Vagina (tissue), 2 donors: ENCODE measurements at regions not wholly inside any gene's neighbourhood (a gene's known extent, or its start where the extent isn't known, plus 50 kb on each side); places are given as distances from the start of the nearest gene placed in this dataset.

Experiments
- DNase-seq, 2 donors: peaks; one replicate each; pipeline ENCODE4 v3.0.0-alpha.2; 2017; ENCODE audit errors: extremely low spot score in 2 of 2
- H3K27ac ChIP-seq: fragments of 200-600 bp; sonication (generic); one replicate; pipeline ENCODE4 v1.5.1; 2019
- H3K27me3 ChIP-seq: fragments of 200-600 bp; sonication (generic); one replicate; pipeline ENCODE4 v1.5.1; 2019
- H3K36me3 ChIP-seq, 2 donors: fragments of 200-600 bp; sonication (generic); one replicate each; pipeline ENCODE4 v1.5.1; 2017 to 2019
- H3K4me1 ChIP-seq: fragments of 200-600 bp; sonication (generic); one replicate; pipeline ENCODE4 v1.5.1; 2019
- H3K4me3 ChIP-seq, 2 donors: fragments of 200-600 bp; sonication (generic); 1 replicate in 1 of 2; 2 replicates in 1 of 2; pipeline ENCODE4 v1.5.1; 2016 to 2019
- H3K9me3 ChIP-seq: fragments of 200-600 bp; sonication (generic); one replicate; pipeline ENCODE4 v1.5.1; 2019
- POLR2A ChIP-seq, 2 donors: fragments of 450-650 bp; IDR thresholded peaks; one replicate each; pipeline ENCODE4 v1.6.1; 2017; ENCODE audit warnings: antibody characterized with exemption in 2 of 2, mild to moderate bottlenecking in 2 of 2, moderate library complexity in 2 of 2
- POLR2AphosphoS5 ChIP-seq, 2 donors: sonication (generic); formaldehyde crosslinking; IDR thresholded peaks; one replicate each; pipeline ENCODE4 v1.9.0; 2017; ENCODE audit warnings: antibody characterized with exemption in 2 of 2, mild to moderate bottlenecking in 2 of 2, low read depth in 1 of 2; ENCODE audit not compliant: insufficient read depth in 1 of 2
- intact Hi-C: fragments of 100-400 bp; cut with DNase I; formaldehyde crosslinking; loops from one replicate; pipeline ENCODE4 v1.15.1; 2023
- TF ChIP-seq, protein P1 (sequence below), 3 experiments: fragments of 450-650 bp in 2 of 3; fragments of 200-600 bp in 1 of 3; sonication (generic) in 1 of 3; IDR thresholded peaks; one replicate each; pipeline ENCODE4 v1.5.1; 2017 to 2019; ENCODE audit warnings: antibody characterized with exemption in 3 of 3, mild to moderate bottlenecking in 2 of 3, moderate library complexity in 2 of 3

DNA sequence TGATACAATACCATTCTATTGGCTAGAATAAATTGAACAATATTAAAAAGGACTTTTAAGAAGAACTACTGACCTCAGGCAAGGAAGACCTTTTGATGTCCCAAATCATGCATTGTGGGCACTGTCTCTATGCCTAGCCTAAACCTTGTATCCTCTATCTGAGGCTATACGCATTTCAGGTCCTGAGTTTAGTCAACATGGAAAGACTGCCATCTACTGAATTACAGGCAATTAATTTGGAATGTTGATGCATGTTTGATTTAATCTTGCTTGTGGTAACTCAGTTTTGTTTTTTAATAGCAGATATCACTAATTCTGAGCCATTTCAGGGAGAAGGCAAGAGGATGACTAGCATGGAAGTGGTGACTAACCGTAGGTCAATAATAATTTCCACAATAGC, 585.3 kb upstream of the CCNG1 start:
- H3K27me3 ChIP-seq: no peaks in the 10 kb centered on the region
- no peak overlapping the region for H3K4me3 ChIP-seq
- H3K27ac ChIP-seq: no peak overlapping the region
- H3K36me3 ChIP-seq: no peaks in the 10 kb centered on the region
- no peak for DNase-seq
- no peaks in the 10 kb centered on the region for H3K4me1 ChIP-seq
- H3K9me3 ChIP-seq: no peaks in the 10 kb centered on the region
- intact Hi-C loops: no loop called here
- TF ChIP-seq POLR2A (IDR thresholded peaks at IDR 0.05) (no peak), POLR2AphosphoS5 (IDR thresholded peaks at IDR 0.05; ENCODE audit: insufficient read depth in 1 of 2, low read depth in 1 of 2) (no peak)
- TF ChIP-seq, protein P1, sequence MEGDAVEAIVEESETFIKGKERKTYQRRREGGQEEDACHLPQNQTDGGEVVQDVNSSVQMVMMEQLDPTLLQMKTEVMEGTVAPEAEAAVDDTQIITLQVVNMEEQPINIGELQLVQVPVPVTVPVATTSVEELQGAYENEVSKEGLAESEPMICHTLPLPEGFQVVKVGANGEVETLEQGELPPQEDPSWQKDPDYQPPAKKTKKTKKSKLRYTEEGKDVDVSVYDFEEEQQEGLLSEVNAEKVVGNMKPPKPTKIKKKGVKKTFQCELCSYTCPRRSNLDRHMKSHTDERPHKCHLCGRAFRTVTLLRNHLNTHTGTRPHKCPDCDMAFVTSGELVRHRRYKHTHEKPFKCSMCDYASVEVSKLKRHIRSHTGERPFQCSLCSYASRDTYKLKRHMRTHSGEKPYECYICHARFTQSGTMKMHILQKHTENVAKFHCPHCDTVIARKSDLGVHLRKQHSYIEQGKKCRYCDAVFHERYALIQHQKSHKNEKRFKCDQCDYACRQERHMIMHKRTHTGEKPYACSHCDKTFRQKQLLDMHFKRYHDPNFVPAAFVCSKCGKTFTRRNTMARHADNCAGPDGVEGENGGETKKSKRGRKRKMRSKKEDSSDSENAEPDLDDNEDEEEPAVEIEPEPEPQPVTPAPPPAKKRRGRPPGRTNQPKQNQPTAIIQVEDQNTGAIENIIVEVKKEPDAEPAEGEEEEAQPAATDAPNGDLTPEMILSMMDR (IDR thresholded peaks at IDR 0.05): no peak

DNA sequence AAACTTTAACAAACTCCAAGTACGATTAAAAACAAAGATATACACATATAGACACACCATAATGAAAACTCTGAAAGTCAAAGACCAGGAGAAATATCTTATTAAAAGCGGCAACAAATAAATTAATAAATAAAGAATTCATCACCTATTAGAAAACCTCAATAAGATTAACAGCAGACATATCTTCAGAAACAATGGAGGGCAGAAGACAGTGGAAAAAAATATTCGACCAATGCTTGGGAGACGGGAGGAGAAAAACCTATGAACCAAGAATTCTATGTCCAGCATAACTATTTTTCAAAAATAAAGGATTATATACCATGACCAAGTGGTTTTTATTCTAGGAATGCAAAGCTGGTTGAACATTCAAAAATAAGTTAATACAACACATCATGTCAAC, 578.6 kb upstream of the CCNG1 start:
- Histone ChIP-seq H3K4me3 (no peak overlapping the region), H3K9me3 (no peaks in the 10 kb centered on the region), H3K4me1 (no peaks in the 10 kb centered on the region), H3K27ac (no peak overlapping the region), H3K36me3 (no peaks in the 10 kb centered on the region), H3K27me3 (no peaks in the 10 kb centered on the region)
- no peak for TF ChIP-seq POLR2A (IDR thresholded peaks at IDR 0.05)
- DNase-seq: no peak
- intact Hi-C loops: no loop called here

DNA sequence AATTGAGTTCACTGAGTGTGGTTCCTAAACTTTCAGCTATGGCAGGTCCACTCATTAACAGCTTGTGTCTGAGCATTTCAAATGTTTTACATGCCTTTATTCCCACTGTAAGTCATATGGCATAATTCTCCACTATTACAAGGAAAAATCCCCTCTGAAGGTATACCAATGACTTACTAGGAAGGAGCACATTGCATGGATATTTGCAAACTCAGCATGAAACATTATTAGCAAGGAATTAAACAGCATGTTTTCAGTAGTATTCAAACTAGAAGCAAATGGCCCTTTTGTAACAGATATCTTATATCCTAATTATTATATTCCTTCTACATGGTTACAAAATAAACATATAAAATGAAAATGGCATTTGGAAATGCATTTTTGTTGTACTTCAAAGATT, 566.4 kb upstream of the CCNG1 start:
- Histone ChIP-seq H3K4me3 (no peak overlapping the region), H3K4me1 (no peaks in the 10 kb centered on the region), H3K27me3 (no peaks in the 10 kb centered on the region), H3K36me3 (no peaks in the 10 kb centered on the region), H3K9me3 (no peaks in the 10 kb centered on the region), H3K27ac (no peak overlapping the region)
- intact Hi-C loops: no loop called here
- DNase-seq: no peak
- TF ChIP-seq, protein P1 (IDR thresholded peaks at IDR 0.05): no peak
- TF ChIP-seq POLR2A (IDR thresholded peaks at IDR 0.05) (no peak), POLR2AphosphoS5 (IDR thresholded peaks at IDR 0.05; ENCODE audit: insufficient read depth in 1 of 2, low read depth in 1 of 2) (no peak)

DNA sequence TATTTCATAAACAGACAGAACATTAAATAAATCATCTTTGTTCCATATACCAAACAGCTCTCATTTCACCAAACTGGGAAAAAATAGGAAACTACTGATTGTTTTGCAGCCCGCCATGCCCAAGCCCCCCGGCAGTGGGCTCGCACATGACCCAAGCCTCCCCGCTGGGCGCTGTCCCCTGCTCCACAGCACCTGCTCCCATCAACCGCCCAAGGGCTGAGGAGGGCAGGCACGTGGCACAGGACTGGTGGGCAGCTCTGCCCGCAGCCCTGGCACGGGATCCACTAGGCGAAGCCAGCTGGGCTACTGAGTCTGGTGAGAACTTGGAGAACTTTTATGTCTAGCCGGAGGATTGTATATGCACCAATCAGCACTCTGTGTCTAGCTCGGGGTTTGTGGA, 554.8 kb upstream of the CCNG1 start:
- no peak overlapping the region for H3K4me3 ChIP-seq
- TF ChIP-seq, protein P1 (IDR thresholded peaks at IDR 0.05): no peak
- TF ChIP-seq POLR2A (IDR thresholded peaks at IDR 0.05) (no peak), POLR2AphosphoS5 (IDR thresholded peaks at IDR 0.05; ENCODE audit: insufficient read depth in 1 of 2, low read depth in 1 of 2) (no peak)
- DNase-seq: no peak
- intact Hi-C loops: no loop called here
- no peaks in the 10 kb centered on the region for H3K36me3 ChIP-seq
- no peak overlapping the region for H3K27ac ChIP-seq
- no peaks in the 10 kb centered on the region for H3K4me1 ChIP-seq
- no peaks in the 10 kb centered on the region for H3K9me3 ChIP-seq
- no peaks in the 10 kb centered on the region for H3K27me3 ChIP-seq

DNA sequence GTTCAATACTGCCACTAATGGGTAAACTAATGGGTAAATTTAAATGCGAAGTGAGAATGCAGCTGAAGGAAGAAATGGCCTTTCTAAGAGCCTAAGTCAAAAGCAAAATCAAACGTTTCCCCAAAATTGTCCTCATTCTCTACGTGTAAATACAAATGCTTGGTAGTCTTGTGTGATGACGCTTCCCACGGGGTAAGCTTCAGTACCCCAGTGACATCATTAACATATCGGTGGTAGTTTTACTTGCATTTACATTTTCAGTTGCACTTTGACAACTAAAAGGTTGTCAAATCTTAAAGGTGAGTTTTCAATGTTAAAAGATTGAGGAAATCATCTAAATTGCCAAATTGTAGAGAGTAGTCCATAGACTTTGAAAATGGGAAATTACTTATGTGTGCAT, 550.7 kb upstream of the CCNG1 start:
- H3K4me3 ChIP-seq: no peak overlapping the region
- no peaks in the 10 kb centered on the region for H3K27me3 ChIP-seq
- intact Hi-C loops: no loop called here
- DNase-seq: no peak
- H3K4me1 ChIP-seq: no peaks in the 10 kb centered on the region
- TF ChIP-seq, protein P1 (IDR thresholded peaks at IDR 0.05): no peak
- no peak for TF ChIP-seq POLR2AphosphoS5 (IDR thresholded peaks at IDR 0.05; ENCODE audit: insufficient read depth in 1 of 2, low read depth in 1 of 2)
- no peak for TF ChIP-seq POLR2A (IDR thresholded peaks at IDR 0.05)
- H3K36me3 ChIP-seq: no peaks in the 10 kb centered on the region
- H3K27ac ChIP-seq: no peak overlapping the region
- H3K9me3 ChIP-seq: no peaks in the 10 kb centered on the region

DNA sequence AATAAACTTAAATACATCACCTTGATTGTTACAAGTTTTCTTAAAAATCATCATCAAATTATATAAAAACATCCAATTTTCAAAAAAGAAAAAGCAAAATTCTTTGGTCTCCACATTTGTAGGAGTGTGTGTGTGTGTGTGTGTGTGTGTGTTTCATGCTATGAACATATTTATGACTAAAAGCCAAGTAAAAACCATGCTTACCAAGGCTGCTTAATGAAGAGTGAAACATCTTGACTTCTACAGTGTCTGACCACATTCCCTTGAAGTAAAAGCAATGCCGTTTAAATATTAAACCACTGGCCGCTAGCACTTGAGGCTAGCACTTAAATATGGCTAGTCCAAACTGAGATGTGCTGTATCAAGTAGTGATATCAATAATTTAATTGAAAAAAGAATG, 549.1 kb upstream of the CCNG1 start:
- Histone ChIP-seq H3K27ac (no peak overlapping the region), H3K4me3 (no peak overlapping the region), H3K9me3 (no peaks in the 10 kb centered on the region), H3K36me3 (no peaks in the 10 kb centered on the region), H3K4me1 (no peaks in the 10 kb centered on the region), H3K27me3 (no peaks in the 10 kb centered on the region)
- intact Hi-C loops: no loop called here
- no peak for TF ChIP-seq POLR2AphosphoS5 (IDR thresholded peaks at IDR 0.05; ENCODE audit: insufficient read depth in 1 of 2, low read depth in 1 of 2)
- no peak for TF ChIP-seq POLR2A (IDR thresholded peaks at IDR 0.05)
- TF ChIP-seq, protein P1 (IDR thresholded peaks at IDR 0.05): no peak
- no peak for DNase-seq
